Activated CD4-positive, alpha-beta T cell treated with anti-CD3 and anti-CD28 coated beads for 1 hour (primary cell): ENCODE measurements at regions not wholly inside any gene's neighbourhood (a gene's known extent, or its start where the extent isn't known, plus 50 kb on each side); places are given as distances from the start of the nearest gene placed in this dataset.

Experiments used
- DNase-seq: peaks from one replicate; pipeline ENCODE4 v3.0.0-alpha.2; 2020

- no peak for DNase-seq
Measured at GRCh38 chrX:43019021-43019420, 241.1 kb upstream of the PPP1R2C start.

- DNase-seq: no peak
Measured at GRCh38 chrX:43025806-43026315, 247.9 kb upstream of the PPP1R2C start.

GRCh38 chrX:43064096-43064495 is 286.1 kb upstream of the PPP1R2C start:
- no peak for DNase-seq

GRCh38 chrX:43065978-43066377 is 288.0 kb upstream of the PPP1R2C start:
- DNase-seq: no peak

GRCh38 chrX:43068639-43069038 is 290.7 kb upstream of the PPP1R2C start:
- DNase-seq: no peak

GRCh38 chrX:43083016-43083415 is 305.1 kb upstream of the PPP1R2C start:
- DNase-seq: no peak

- no peak for DNase-seq
Measured at GRCh38 chrX:43087830-43088229, 309.9 kb upstream of the PPP1R2C start.

- no peak for DNase-seq
Measured at GRCh38 chrX:43096830-43097229, 318.9 kb upstream of the PPP1R2C start.

- no peak for DNase-seq
Measured at GRCh38 chrX:43106009-43106408, 328.0 kb upstream of the PPP1R2C start.

GRCh38 chrX:43108828-43109227 is 330.9 kb upstream of the PPP1R2C start:
- no peak for DNase-seq

- no peak for DNase-seq
Measured at GRCh38 chrX:43121637-43122036, 343.7 kb upstream of the PPP1R2C start.

GRCh38 chrX:43139645-43140044 is 361.7 kb upstream of the PPP1R2C start:
- no peak for DNase-seq

GRCh38 chrX:43140582-43140981 is 362.6 kb upstream of the PPP1R2C start:
- no peak for DNase-seq

GRCh38 chrX:43141885-43142284 is 363.9 kb upstream of the PPP1R2C start:
- DNase-seq: no peak

- DNase-seq: no peak
Measured at GRCh38 chrX:43148305-43148704, 370.3 kb upstream of the PPP1R2C start.

- no peak for DNase-seq
Measured at GRCh38 chrX:43165343-43165920, 387.5 kb upstream of the PPP1R2C start.

GRCh38 chrX:43166874-43167273 is 388.9 kb upstream of the PPP1R2C start:
- no peak for DNase-seq

- no peak for DNase-seq
Measured at GRCh38 chrX:43175434-43175833, 397.5 kb upstream of the PPP1R2C start.

- no peak for DNase-seq
Measured at GRCh38 chrX:43176686-43177085, 398.7 kb upstream of the PPP1R2C start.

GRCh38 chrX:43188296-43188695 is 410.3 kb upstream of the PPP1R2C start:
- no peak for DNase-seq

- DNase-seq: no peak
Measured at GRCh38 chrX:43211570-43211969, 433.6 kb upstream of the PPP1R2C start.

- DNase-seq: no peak
Measured at GRCh38 chrX:43218198-43218597, 437.9 kb upstream of the MAOA start.

GRCh38 chrX:43224496-43224895 is 431.6 kb upstream of the MAOA start:
- DNase-seq: no peak

- no peak for DNase-seq
Measured at GRCh38 chrX:43225626-43226328, 430.3 kb upstream of the MAOA start.

GRCh38 chrX:43238461-43238945 is 417.6 kb upstream of the MAOA start:
- no peak for DNase-seq
